Fibroblast of the aortic adventitia (primary cell): ENCODE measurements at regions not wholly inside any gene's neighbourhood (a gene's known extent, or its start where the extent isn't known, plus 50 kb on each side); places are given as distances from the start of the nearest gene placed in this dataset.

Experiments used
- DNase-seq: peaks from one replicate; pipeline ENCODE4 v3.0.0-alpha.2; 2010; ENCODE audit warnings: low read depth
- H3K4me3 ChIP-seq: 2 replicates; pipeline ENCODE4 v1.5.1; 2011; ENCODE audit warnings: low read depth, mild to moderate bottlenecking, control low read depth, low read length, moderate library complexity
- CTCF ChIP-seq: IDR thresholded peaks from 2 replicates; pipeline ENCODE4 v1.5.1; 2011; ENCODE audit warnings: mild to moderate bottlenecking, low read length, control low read depth, inconsistent platforms; ENCODE audit not compliant: insufficient read depth

GRCh38 chrX:39242187-39242586 lies 440.9 kb downstream of the MID1IP1 start:
- peak; percentile 7 for DNase-seq
- TF ChIP-seq CTCF = peak; percentile 28
- no peak overlapping the region for H3K4me3 ChIP-seq

GRCh38 chrX:39244147-39244546 lies 442.9 kb downstream of the MID1IP1 start:
- TF ChIP-seq CTCF = no peak
- no peak overlapping the region for H3K4me3 ChIP-seq
- no peak for DNase-seq

GRCh38 chrX:39245024-39245423 lies 443.8 kb downstream of the MID1IP1 start:
- no peak for TF ChIP-seq CTCF
- DNase-seq = no peak
- no peak overlapping the region for H3K4me3 ChIP-seq

GRCh38 chrX:39247536-39247935 lies 446.3 kb downstream of the MID1IP1 start:
- H3K4me3 ChIP-seq = no peak overlapping the region
- DNase-seq = no peak
- TF ChIP-seq CTCF = no peak

GRCh38 chrX:39248330-39248729 lies 447.1 kb downstream of the MID1IP1 start:
- no peak for DNase-seq
- H3K4me3 ChIP-seq = no peak overlapping the region
- no peak for TF ChIP-seq CTCF

- no peak for DNase-seq
- H3K4me3 ChIP-seq = no peak overlapping the region
- no peak for TF ChIP-seq CTCF
Measured at GRCh38 chrX:39249999-39250398, 448.7 kb downstream of the MID1IP1 start.

GRCh38 chrX:39251995-39252394 lies 450.7 kb downstream of the MID1IP1 start:
- H3K4me3 ChIP-seq = no peak overlapping the region
- no peak for TF ChIP-seq CTCF
- no peak for DNase-seq
